HG03571 (cell line): ENCODE measurements at regions not wholly inside any gene's neighbourhood (a gene's known extent, or its start where the extent isn't known, plus 50 kb on each side); places are given as distances from the start of the nearest gene placed in this dataset.

ENCODE experiments used
- ATAC-seq: cut with Tn5 transposase; IDR thresholded peaks from one replicate; pipeline ENCODE4 v1.9.1; 2021; ENCODE audit not compliant: unreplicated experiment

DNA sequence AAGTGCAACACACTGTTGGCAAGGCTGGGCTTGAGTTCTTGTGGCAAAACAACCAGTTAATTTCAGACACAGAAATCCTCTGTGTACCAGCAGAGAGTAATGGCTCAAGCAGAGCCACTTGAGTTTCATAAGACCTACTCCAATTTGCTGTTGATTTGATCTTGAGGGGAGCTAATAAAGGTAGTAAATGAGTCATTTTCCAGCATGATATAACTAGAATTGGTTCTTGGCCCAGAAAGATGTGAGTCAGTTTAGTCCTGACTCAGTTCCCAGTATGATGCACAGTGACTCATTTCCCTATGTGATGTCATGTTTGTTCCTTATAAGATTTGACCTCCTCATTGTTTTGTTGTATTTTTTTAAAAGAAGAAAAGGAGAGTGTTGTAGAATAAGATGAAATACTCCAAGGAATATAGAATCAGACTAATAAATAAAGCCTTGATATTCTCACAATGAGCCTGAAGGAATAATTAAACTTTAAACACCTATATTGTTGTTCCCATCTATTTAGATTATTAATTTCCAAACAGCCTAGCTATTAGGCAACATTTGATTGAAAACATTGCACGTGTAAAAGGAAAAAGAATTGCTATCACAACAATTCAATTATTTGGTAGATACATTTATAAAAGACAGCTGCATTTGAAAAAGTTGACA is 186.2 kb downstream of the REEP3 start:
- peak; percentile 77 for ATAC-seq

DNA sequence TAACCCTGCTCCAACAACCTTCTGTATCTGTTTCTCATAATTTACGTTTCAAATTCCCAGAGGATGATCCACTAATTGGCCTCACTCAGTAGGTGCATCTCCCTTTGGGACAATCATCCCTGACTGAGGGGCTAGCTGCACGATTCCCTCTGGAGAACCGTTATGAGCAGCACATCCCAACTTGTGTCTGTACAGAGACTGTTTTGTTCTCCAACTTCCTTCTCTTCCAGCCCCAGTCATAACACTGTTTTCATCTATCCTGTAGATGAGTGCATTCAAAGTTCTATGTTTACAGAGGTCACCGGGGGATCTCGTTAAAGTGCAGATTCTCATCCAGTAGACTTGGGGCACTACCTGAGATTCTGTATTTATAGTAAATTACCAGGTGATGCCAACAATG is 187.2 kb downstream of the REEP3 start:
- no peak for ATAC-seq

DNA sequence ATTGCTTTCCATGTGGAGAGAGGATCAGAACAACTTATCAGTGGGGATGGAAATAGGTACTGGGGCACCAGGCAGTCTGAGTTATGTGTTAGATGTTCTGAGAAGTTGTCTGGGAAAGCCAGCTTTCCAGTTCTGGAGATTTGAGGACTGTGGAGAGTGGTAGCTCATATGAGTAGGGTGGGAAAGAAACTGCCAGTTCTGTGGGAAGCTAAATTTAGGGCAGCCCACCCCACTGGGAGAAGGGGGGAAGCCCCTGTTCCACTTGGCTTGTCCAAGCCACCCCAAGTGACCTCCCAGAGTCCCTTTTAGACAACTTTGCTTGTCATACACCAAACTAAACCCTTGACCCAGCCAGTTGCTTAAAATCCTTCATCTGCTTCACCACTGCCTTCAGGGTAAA is 189.5 kb downstream of the REEP3 start:
- no peak for ATAC-seq

- ATAC-seq, result no peak
These were observed 190.2 kb downstream of the REEP3 start for GRCh38 chr10:63711361-63711760.

DNA sequence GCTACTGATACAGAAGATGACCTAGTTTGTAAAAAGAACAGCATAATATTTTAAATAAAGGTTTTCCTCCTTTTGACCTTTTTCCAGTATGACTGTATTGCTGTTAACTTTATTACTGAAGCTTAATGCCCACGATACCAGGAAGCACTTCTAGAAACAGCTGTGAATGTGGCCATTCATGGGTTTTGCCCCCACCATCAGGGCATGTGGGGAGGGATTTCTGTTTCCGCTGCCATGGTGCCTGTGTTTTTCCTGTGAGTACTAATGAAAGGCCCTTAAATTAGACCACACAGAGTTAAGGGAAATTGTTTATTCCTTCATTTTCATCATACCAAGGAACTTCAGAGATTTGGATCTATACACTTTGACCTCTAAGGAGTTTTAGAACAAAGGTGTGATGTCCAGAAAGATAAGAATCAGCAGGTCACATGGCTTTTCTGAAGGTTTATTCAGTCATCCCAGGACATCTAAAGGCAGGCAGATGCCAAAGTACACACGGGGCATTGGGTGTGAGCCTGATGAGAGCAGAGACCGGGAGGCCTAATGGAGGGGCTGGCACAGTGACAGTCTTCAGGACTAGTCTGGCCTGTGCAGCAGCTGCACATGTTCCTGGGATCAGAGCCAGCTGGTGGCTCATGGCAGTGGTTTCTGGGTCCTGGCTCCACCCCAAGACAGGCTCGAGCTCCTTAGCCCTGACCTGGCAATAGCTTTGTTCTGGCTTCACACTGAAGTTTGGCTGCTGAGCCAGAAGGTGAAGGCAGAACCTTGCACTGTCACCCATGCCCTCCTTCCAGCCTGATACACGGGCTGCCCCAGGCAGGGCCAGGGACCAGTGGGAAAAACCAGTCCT is 190.9 kb downstream of the REEP3 start:
- no peak for ATAC-seq

- no peak for ATAC-seq
These were observed 191.5 kb downstream of the REEP3 start for GRCh38 chr10:63712717-63713115.

- ATAC-seq, result no peak
These were observed 192.3 kb downstream of the REEP3 start for GRCh38 chr10:63713191-63714144.

DNA sequence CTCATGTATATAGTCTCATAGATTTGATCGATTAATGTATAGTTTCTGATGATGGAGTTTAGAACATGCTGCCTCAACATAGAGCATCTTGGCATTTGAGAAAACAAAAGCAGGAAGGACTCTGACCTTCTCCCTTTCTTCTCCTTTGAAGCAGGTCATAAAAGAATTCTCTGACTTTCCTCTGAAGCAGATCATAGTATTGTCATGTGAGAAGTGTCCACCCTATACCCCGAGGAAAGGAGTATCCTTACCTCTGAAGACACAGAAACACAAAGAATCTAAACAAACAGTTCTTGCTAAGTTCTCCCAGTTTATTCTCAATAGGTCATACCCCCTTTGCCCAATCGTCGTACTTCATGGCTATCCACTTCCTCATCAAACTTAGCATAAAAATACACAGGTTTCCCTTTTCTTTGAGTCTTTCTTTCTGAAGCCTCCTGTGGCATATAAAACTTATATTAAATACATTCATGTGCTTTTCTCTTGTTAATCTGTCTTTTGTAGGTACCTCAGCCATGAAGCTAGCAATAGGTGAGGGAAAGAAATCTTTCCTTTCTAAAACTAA is 194.9 kb downstream of the REEP3 start:
- ATAC-seq, result no peak

DNA sequence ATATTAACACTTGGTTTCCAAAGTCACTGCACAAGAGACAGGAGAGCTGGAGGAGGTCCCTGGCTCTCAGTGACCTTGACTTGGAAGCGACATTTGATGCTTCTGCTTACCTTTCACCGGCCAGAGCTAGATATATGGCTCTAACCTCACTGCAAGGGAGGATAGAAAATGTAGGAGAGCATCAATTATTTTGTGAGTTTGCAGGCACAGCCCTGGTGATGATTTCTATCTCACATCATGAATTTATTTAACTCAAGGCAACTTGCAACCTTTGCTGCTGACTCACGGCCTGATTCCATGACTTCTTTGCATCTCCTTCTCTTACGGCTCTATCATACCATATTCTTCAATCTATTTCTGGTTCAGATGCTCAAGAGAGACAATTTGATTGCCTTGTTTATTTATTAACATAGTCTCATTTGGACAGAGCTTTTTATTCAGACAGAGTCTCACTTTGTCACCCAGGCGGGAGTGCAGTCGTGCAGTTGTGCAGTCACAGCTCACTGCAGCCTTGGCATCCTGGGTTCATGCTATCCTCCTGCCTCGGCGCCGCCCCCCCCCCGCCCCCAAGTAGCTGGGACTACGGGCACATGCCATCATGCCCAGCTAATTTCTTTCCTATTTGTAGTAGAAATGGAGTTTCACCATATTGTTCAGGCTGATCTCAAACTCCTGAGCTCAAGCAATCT is 196.0 kb downstream of the REEP3 start:
- no peak for ATAC-seq

GRCh38 chr10:63718006-63718405 is 196.8 kb downstream of the REEP3 start:
- ATAC-seq, result no peak

DNA sequence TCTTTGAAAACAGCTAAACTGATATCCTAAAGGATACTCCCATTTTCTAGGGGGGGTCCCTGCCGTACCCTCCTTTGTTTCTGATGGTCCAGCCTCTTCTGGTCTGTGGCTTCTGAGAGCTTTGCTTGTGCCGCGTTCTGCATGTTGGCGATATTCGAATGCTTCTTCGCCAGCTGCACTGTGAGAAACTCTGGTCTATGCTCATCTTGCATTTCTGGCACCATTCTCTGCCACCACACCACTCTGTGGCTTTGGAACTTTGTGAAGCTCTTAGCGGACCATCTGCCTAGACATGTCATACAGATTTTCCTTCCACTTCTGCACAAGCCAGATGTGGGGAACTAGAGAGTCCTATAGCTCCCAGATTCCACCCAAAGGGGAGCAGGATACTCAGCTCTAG is 197.2 kb downstream of the REEP3 start:
- ATAC-seq, result no peak

- ATAC-seq, result no peak
These were observed 198.1 kb downstream of the REEP3 start for GRCh38 chr10:63719226-63719856.

- ATAC-seq, result peak; percentile 32
These were observed 198.9 kb downstream of the REEP3 start for GRCh38 chr10:63720072-63720537.

GRCh38 chr10:63720676-63721075 is 199.5 kb downstream of the REEP3 start:
- peak; percentile 80 for ATAC-seq

- no peak for ATAC-seq
These were observed 201.3 kb downstream of the REEP3 start for GRCh38 chr10:63722537-63722936.

- ATAC-seq, result no peak
These were observed 202.1 kb downstream of the REEP3 start for GRCh38 chr10:63723320-63723719.

GRCh38 chr10:63723741-63724140 is 202.5 kb downstream of the REEP3 start:
- no peak for ATAC-seq

GRCh38 chr10:63724922-63725321 is 203.7 kb downstream of the REEP3 start:
- no peak for ATAC-seq

DNA sequence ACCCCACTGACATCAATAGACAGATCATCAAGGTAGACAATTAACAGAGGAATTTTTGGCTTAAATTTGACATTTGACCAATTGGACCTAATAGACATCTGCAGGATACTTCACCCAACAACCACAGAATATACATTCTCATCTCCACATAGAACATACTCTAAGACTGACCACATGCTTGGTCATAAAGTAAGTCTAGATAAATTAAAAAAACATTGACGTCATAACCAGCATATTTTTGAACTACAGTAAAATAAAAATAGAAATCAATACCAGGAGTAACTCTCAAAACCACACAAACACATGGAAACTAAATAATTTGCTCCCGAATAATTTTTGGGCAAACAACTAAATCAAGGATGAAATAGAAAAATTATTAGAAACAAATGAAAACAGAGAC is 205.7 kb downstream of the REEP3 start:
- no peak for ATAC-seq

GRCh38 chr10:63727636-63728035 is 206.4 kb downstream of the REEP3 start:
- no peak for ATAC-seq
